ENCODE measurements at regions not wholly inside any gene's neighbourhood (a gene's known extent, or its start where the extent isn't known, plus 50 kb on each side); places are given as distances from the start of the nearest gene placed in this dataset.

- no peak for TF ChIP-seq CTCF (IDR thresholded peaks at IDR 0.05; ENCODE audit: control extremely low read depth in 1 of 3, insufficient read depth in 1 of 3, low read depth in 1 of 3, low read length in 3 of 3)
- no peak for TF ChIP-seq POLR2A (IDR thresholded peaks at IDR 0.05; ENCODE audit: control extremely low read depth in 1 of 2, low read depth in 2 of 2, low read length in 2 of 2)
- TF ChIP-seq JUND (IDR thresholded peaks at IDR 0.05; ENCODE audit: low read length), result no peak
- TF ChIP-seq GABPA (IDR thresholded peaks at IDR 0.05; ENCODE audit: borderline replicate concordance, insufficient read depth, low read length), result no peak
- TF ChIP-seq CREB1 (IDR thresholded peaks at IDR 0.05), result no peak
- no peak for TF ChIP-seq TBP (IDR thresholded peaks at IDR 0.05; ENCODE audit: low read depth, low read length)
- no peak for TF ChIP-seq TEAD4 (IDR thresholded peaks at IDR 0.05; ENCODE audit: low read depth, low read length)
These were observed 79.0 kb downstream of the TMEM18 start for GRCh38 chr2:598058-598802.
